SJCRH30 (cell line): ENCODE measurements at regions not wholly inside any gene's neighbourhood (a gene's known extent, or its start where the extent isn't known, plus 50 kb on each side); places are given as distances from the start of the nearest gene placed in this dataset.

Experiments used
- DNase-seq, 2 experiments: peaks; one replicate each; pipeline ENCODE4 v3.0.0-alpha.2; 2015 to 2020
- H3K27ac ChIP-seq: fragments of 250-450 bp; sonication (Bioruptor Pico); 2 replicates; pipeline ENCODE4 v1.5.1; 2020; ENCODE audit warnings: mild to moderate bottlenecking, moderate library complexity
- H3K27me3 ChIP-seq: fragments of 250-450 bp; sonication (Bioruptor Pico); 2 replicates; pipeline ENCODE4 v1.5.1; 2020; ENCODE audit warnings: mild to moderate bottlenecking, moderate library complexity
- H3K36me3 ChIP-seq: fragments of 250-450 bp; sonication (Bioruptor Pico); 2 replicates; pipeline ENCODE4 v1.5.1; 2020; ENCODE audit warnings: mild to moderate bottlenecking, moderate library complexity
- H3K4me1 ChIP-seq: fragments of 250-450 bp; sonication (Bioruptor Pico); 2 replicates; pipeline ENCODE4 v1.5.1; 2020; ENCODE audit warnings: mild to moderate bottlenecking, moderate library complexity
- H3K4me3 ChIP-seq: fragments of 250-450 bp; sonication (Bioruptor Pico); 2 replicates; pipeline ENCODE4 v1.5.1; 2020; ENCODE audit warnings: mild to moderate bottlenecking, moderate library complexity
- H3K9me3 ChIP-seq: fragments of 250-450 bp; sonication (Bioruptor Pico); replicated peaks from 2 replicates; pipeline ENCODE4 v1.5.1; 2020; ENCODE audit warnings: mild to moderate bottlenecking, moderate library complexity

GRCh38 chr2:2859732-2860131 is 517.9 kb downstream of the EIPR1 start:
- H3K9me3 ChIP-seq, result no peaks in the 10 kb centered on the region
- H3K27ac ChIP-seq, result no peak overlapping the region
- no peaks in the 10 kb centered on the region for H3K4me1 ChIP-seq
- no peak for DNase-seq
- no peaks in the 10 kb centered on the region for H3K27me3 ChIP-seq
- no peak overlapping the region for H3K4me3 ChIP-seq
- no peaks in the 10 kb centered on the region for H3K36me3 ChIP-seq

GRCh38 chr2:2859164-2859563 is 518.5 kb downstream of the EIPR1 start:
- no peaks in the 10 kb centered on the region for H3K36me3 ChIP-seq
- no peaks in the 10 kb centered on the region for H3K27me3 ChIP-seq
- no peak for DNase-seq
- H3K9me3 ChIP-seq, result no peaks in the 10 kb centered on the region
- no peaks in the 10 kb centered on the region for H3K4me1 ChIP-seq
- no peak overlapping the region for H3K4me3 ChIP-seq
- H3K27ac ChIP-seq, result no peak overlapping the region

GRCh38 chr2:2856723-2857415 is 520.7 kb downstream of the EIPR1 start:
- no peak overlapping the region for H3K27ac ChIP-seq
- no peaks in the 10 kb centered on the region for H3K4me1 ChIP-seq
- no peaks in the 10 kb centered on the region for H3K36me3 ChIP-seq
- H3K27me3 ChIP-seq, result no peaks in the 10 kb centered on the region
- H3K9me3 ChIP-seq, result 0 out of 2 replicates have a peak, but pooled peaks cover 5% of the 10 kb centered on the region
- DNase-seq, result no peak
- no peak overlapping the region for H3K4me3 ChIP-seq

- Histone ChIP-seq H3K27me3 (no peaks in the 10 kb centered on the region), H3K9me3 (0 out of 2 replicates have a peak, but pooled peaks cover 5% of the 10 kb centered on the region), H3K4me3 (no peak overlapping the region), H3K27ac (no peak overlapping the region), H3K36me3 (no peaks in the 10 kb centered on the region), H3K4me1 (no peaks in the 10 kb centered on the region)
- no peak for DNase-seq
These were observed 522.3 kb downstream of the EIPR1 start for GRCh38 chr2:2855297-2855696.

GRCh38 chr2:2853346-2853745 is 522.3 kb upstream of the MYT1L start:
- no peak overlapping the region for H3K4me3 ChIP-seq
- no peaks in the 10 kb centered on the region for H3K4me1 ChIP-seq
- H3K27ac ChIP-seq, result no peak overlapping the region
- H3K36me3 ChIP-seq, result no peaks in the 10 kb centered on the region
- H3K9me3 ChIP-seq, result 0 out of 2 replicates have a peak, but pooled peaks cover 5% of the 10 kb centered on the region
- no peaks in the 10 kb centered on the region for H3K27me3 ChIP-seq
- no peak for DNase-seq

GRCh38 chr2:2851806-2852777 is 521.0 kb upstream of the MYT1L start:
- Histone ChIP-seq H3K4me3 (no peak overlapping the region), H3K27ac (no peak overlapping the region), H3K27me3 (no peaks in the 10 kb centered on the region), H3K4me1 (no peaks in the 10 kb centered on the region), H3K9me3 (0 out of 2 replicates have a peak, but pooled peaks cover 5% of the 10 kb centered on the region), H3K36me3 (no peaks in the 10 kb centered on the region)
- no peak for DNase-seq

- DNase-seq, result no peak
These were observed 520.2 kb upstream of the MYT1L start for GRCh38 chr2:2851316-2851715.

GRCh38 chr2:2850859-2851258 is 519.8 kb upstream of the MYT1L start:
- no peak for DNase-seq
- 0 out of 2 replicates have a peak, but pooled peaks cover 5% of the 10 kb centered on the region for H3K9me3 ChIP-seq
- H3K4me3 ChIP-seq, result no peak overlapping the region
- H3K36me3 ChIP-seq, result no peaks in the 10 kb centered on the region
- H3K27ac ChIP-seq, result no peak overlapping the region
- H3K4me1 ChIP-seq, result no peaks in the 10 kb centered on the region
- no peaks in the 10 kb centered on the region for H3K27me3 ChIP-seq

More at GRCh38 chr2:2851316-2851715, 520.2 kb upstream of the MYT1L start:
- no peaks in the 10 kb centered on the region for H3K27me3 ChIP-seq
- no peaks in the 10 kb centered on the region for H3K4me1 ChIP-seq
- no peak overlapping the region for H3K4me3 ChIP-seq
- H3K9me3 ChIP-seq, result 0 out of 2 replicates have a peak, but pooled peaks cover 5% of the 10 kb centered on the region
- H3K27ac ChIP-seq, result no peak overlapping the region
- no peaks in the 10 kb centered on the region for H3K36me3 ChIP-seq

GRCh38 chr2:2850218-2850755 is 519.2 kb upstream of the MYT1L start:
- DNase-seq, result no peak
- Histone ChIP-seq H3K27me3 (no peaks in the 10 kb centered on the region), H3K36me3 (no peaks in the 10 kb centered on the region), H3K9me3 (0 out of 2 replicates have a peak, but pooled peaks cover 5% of the 10 kb centered on the region), H3K4me1 (no peaks in the 10 kb centered on the region), H3K27ac (no peak overlapping the region), H3K4me3 (no peak overlapping the region)

GRCh38 chr2:2849464-2850217 is 518.6 kb upstream of the MYT1L start:
- Histone ChIP-seq H3K27me3 (no peaks in the 10 kb centered on the region), H3K4me1 (no peaks in the 10 kb centered on the region)

GRCh38 chr2:2848621-2849333 is 517.7 kb upstream of the MYT1L start:
- Histone ChIP-seq H3K27ac (no peak overlapping the region), H3K4me1 (no peaks in the 10 kb centered on the region), H3K4me3 (no peak overlapping the region), H3K9me3 (0 out of 2 replicates have a peak, but pooled peaks cover 5% of the 10 kb centered on the region), H3K27me3 (no peaks in the 10 kb centered on the region), H3K36me3 (no peaks in the 10 kb centered on the region)
- DNase-seq, result peak; percentile 27 to 54

More at GRCh38 chr2:2849464-2850217, 518.6 kb upstream of the MYT1L start:
- no peak overlapping the region for H3K27ac ChIP-seq
- H3K4me3 ChIP-seq, result no peak overlapping the region
- H3K9me3 ChIP-seq, result 0 out of 2 replicates have a peak, but pooled peaks cover 5% of the 10 kb centered on the region
- no peak for DNase-seq
- H3K36me3 ChIP-seq, result no peaks in the 10 kb centered on the region

- no peak overlapping the region for H3K4me3 ChIP-seq
- H3K9me3 ChIP-seq, result 0 out of 2 replicates have a peak, but pooled peaks cover 5% of the 10 kb centered on the region
- no peaks in the 10 kb centered on the region for H3K4me1 ChIP-seq
- H3K36me3 ChIP-seq, result no peaks in the 10 kb centered on the region
- DNase-seq, result no peak
- H3K27ac ChIP-seq, result no peak overlapping the region
- H3K27me3 ChIP-seq, result no peaks in the 10 kb centered on the region
These were observed 517.1 kb upstream of the MYT1L start for GRCh38 chr2:2848198-2848597.

GRCh38 chr2:2847209-2847676 is 516.2 kb upstream of the MYT1L start:
- peak in 1 of 2 experiments; percentile 32 for DNase-seq
- Histone ChIP-seq H3K36me3 (no peaks in the 10 kb centered on the region), H3K27me3 (no peaks in the 10 kb centered on the region), H3K27ac (no peak overlapping the region), H3K4me1 (no peaks in the 10 kb centered on the region), H3K4me3 (no peak overlapping the region), H3K9me3 (no peaks in the 10 kb centered on the region)
